K562 (cell line): ENCODE measurements at regions not wholly inside any gene's neighbourhood (a gene's known extent, or its start where the extent isn't known, plus 50 kb on each side); places are given as distances from the start of the nearest gene placed in this dataset.

Experiments
- EHMT2 ChIP-seq: fragments of 450-650 bp; IDR thresholded peaks from 2 replicates; pipeline ENCODE4 v1.6.1; 2018; ENCODE audit warnings: antibody characterized with exemption
- RBM34 ChIP-seq: fragments of 200-400 bp; formaldehyde crosslinking; IDR thresholded peaks from 2 replicates; pipeline ENCODE4 v1.6.1; 2018; ENCODE audit warnings: low read length, borderline replicate concordance; ENCODE audit not compliant: insufficient read depth
- SMARCE1 ChIP-seq: fragments of 450-650 bp; IDR thresholded peaks from 2 replicates; pipeline ENCODE4 v1.7.1; 2016; ENCODE audit warnings: mild to moderate bottlenecking
- SRSF7 ChIP-seq: fragments of 200-400 bp; formaldehyde crosslinking; optimal IDR thresholded peaks from 2 replicates; pipeline ENCODE3; 2017; ENCODE audit warnings: mild to moderate bottlenecking, low read depth, low read length
- THRAP3 ChIP-seq: fragments of 450-650 bp; IDR thresholded peaks from 2 replicates; pipeline ENCODE4 v1.6.1; 2016; ENCODE audit warnings: mild to moderate bottlenecking, inconsistent platforms, borderline replicate concordance
- TRIM28 ChIP-seq: fragments of 450-650 bp; IDR thresholded peaks from 2 replicates; pipeline ENCODE4 v1.6.1; 2017
- TF ChIP-seq, protein P1 (sequence below), 2 experiments: fragments of 450-650 bp; IDR thresholded peaks; 2 replicates each; pipeline ENCODE4 v1.6.1; 2018; ENCODE audit warnings: mild to moderate bottlenecking in 2 of 2, low read depth in 1 of 2; ENCODE audit not compliant: partially characterized antibody in 2 of 2
- TF ChIP-seq, protein P2 (sequence below): fragments of 450-650 bp; formaldehyde crosslinking; IDR thresholded peaks from 2 replicates; pipeline ENCODE4 v1.4.0; 2022; ENCODE audit warnings: missing genetic modification characterization
- TF ChIP-seq, protein P3 (sequence below): fragments of 450-650 bp; IDR thresholded peaks from 2 replicates; pipeline ENCODE4 v1.7.1; 2018; ENCODE audit warnings: mild to moderate bottlenecking, low read depth; ENCODE audit not compliant: partially characterized antibody

DNA sequence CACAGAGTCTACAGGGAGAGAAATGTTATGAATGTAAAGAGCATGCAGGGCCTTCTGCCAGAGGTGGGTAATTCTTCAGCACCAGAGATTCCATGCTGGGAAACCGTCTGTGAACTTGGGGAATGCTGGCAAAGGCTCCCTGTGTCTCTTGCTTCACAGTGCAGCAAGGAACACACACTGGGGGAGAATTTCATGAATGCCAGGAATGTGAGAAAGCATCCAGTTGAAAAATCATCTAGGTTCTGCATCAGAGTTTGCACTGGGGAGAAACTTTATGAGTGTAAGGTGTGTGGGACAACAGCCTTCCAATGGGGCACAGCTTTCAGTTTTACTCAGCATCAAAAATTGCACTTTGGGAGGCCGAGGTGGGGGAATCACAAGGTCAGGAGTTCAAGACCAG lies 224.3 kb upstream of the IGFBP3 start (continued):
- TF ChIP-seq, protein P1, sequence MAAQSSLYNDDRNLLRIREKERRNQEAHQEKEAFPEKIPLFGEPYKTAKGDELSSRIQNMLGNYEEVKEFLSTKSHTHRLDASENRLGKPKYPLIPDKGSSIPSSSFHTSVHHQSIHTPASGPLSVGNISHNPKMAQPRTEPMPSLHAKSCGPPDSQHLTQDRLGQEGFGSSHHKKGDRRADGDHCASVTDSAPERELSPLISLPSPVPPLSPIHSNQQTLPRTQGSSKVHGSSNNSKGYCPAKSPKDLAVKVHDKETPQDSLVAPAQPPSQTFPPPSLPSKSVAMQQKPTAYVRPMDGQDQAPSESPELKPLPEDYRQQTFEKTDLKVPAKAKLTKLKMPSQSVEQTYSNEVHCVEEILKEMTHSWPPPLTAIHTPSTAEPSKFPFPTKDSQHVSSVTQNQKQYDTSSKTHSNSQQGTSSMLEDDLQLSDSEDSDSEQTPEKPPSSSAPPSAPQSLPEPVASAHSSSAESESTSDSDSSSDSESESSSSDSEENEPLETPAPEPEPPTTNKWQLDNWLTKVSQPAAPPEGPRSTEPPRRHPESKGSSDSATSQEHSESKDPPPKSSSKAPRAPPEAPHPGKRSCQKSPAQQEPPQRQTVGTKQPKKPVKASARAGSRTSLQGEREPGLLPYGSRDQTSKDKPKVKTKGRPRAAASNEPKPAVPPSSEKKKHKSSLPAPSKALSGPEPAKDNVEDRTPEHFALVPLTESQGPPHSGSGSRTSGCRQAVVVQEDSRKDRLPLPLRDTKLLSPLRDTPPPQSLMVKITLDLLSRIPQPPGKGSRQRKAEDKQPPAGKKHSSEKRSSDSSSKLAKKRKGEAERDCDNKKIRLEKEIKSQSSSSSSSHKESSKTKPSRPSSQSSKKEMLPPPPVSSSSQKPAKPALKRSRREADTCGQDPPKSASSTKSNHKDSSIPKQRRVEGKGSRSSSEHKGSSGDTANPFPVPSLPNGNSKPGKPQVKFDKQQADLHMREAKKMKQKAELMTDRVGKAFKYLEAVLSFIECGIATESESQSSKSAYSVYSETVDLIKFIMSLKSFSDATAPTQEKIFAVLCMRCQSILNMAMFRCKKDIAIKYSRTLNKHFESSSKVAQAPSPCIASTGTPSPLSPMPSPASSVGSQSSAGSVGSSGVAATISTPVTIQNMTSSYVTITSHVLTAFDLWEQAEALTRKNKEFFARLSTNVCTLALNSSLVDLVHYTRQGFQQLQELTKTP (IDR thresholded peaks at IDR 0.05; ENCODE audit: low read depth in 1 of 2, partially characterized antibody in 2 of 2) = no peak
- TF ChIP-seq EHMT2 = no peak
- no peak for TF ChIP-seq SMARCE1
- TF ChIP-seq, protein P2, sequence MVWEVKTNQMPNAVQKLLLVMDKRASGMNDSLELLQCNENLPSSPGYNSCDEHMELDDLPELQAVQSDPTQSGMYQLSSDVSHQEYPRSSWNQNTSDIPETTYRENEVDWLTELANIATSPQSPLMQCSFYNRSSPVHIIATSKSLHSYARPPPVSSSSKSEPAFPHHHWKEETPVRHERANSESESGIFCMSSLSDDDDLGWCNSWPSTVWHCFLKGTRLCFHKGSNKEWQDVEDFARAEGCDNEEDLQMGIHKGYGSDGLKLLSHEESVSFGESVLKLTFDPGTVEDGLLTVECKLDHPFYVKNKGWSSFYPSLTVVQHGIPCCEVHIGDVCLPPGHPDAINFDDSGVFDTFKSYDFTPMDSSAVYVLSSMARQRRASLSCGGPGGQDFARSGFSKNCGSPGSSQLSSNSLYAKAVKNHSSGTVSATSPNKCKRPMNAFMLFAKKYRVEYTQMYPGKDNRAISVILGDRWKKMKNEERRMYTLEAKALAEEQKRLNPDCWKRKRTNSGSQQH (CRISPR knock-in tag) = no peak
- no peak for TF ChIP-seq TRIM28
- TF ChIP-seq, protein P3, sequence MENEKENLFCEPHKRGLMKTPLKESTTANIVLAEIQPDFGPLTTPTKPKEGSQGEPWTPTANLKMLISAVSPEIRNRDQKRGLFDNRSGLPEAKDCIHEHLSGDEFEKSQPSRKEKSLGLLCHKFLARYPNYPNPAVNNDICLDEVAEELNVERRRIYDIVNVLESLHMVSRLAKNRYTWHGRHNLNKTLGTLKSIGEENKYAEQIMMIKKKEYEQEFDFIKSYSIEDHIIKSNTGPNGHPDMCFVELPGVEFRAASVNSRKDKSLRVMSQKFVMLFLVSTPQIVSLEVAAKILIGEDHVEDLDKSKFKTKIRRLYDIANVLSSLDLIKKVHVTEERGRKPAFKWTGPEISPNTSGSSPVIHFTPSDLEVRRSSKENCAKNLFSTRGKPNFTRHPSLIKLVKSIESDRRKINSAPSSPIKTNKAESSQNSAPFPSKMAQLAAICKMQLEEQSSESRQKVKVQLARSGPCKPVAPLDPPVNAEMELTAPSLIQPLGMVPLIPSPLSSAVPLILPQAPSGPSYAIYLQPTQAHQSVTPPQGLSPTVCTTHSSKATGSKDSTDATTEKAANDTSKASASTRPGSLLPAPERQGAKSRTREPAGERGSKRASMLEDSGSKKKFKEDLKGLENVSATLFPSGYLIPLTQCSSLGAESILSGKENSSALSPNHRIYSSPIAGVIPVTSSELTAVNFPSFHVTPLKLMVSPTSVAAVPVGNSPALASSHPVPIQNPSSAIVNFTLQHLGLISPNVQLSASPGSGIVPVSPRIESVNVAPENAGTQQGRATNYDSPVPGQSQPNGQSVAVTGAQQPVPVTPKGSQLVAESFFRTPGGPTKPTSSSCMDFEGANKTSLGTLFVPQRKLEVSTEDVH = no peak
- TF ChIP-seq THRAP3 = no peak
- TF ChIP-seq SRSF7 = no peak
- TF ChIP-seq RBM34 = no peak
